ENCODE measurements at regions not wholly inside any gene's neighbourhood (a gene's known extent, or its start where the extent isn't known, plus 50 kb on each side); places are given as distances from the start of the nearest gene placed in this dataset.

DNA sequence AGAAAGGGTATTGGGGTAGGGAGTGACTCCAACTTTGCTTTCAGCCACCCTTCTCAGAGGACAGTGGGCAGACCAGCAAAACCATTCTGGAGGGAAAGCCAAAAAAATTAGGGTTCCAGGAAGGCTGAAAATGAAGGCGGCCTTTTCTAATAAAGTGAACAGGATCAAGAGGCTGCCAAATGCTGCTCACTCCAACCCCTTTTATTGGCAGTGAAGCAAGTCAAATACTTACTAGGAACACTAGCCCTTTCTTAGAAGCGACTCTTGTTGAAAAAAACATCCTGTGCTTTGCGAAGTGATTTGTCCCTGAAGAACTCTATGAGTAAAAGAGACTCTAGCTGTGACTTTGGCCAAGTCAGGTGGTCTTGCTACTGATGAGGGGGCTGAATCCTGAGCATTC, 83.6 kb upstream of the CYP1B1 start:
- no peak overlapping the region for H2AFZ ChIP-seq (ENCODE audit: low read length)
- no peak overlapping the region for H3K4me2 ChIP-seq (ENCODE audit: low read depth, low read length, poor library complexity, severe bottlenecking)
- H3K36me3 ChIP-seq (ENCODE audit: insufficient read depth, low read length) = no peaks in the 10 kb centered on the region
- no peaks in the 10 kb centered on the region for H3K9me3 ChIP-seq (ENCODE audit: insufficient read depth, low read depth, low read length)
- H3K79me2 ChIP-seq (ENCODE audit: insufficient read depth, low read length) = no peaks in the 10 kb centered on the region
- no peak for TF ChIP-seq CTCF (conservative IDR thresholded peaks at IDR 0.05; ENCODE audit: low read length)
- TF ChIP-seq EZH2phosphoT487 (IDR thresholded peaks at IDR 0.05; ENCODE audit: borderline replicate concordance) = no peak
- H4K20me1 ChIP-seq (ENCODE audit: insufficient read depth, low read length, poor library complexity, severe bottlenecking) = no peaks in the 10 kb centered on the region
- no peak overlapping the region for H3K4me3 ChIP-seq (ENCODE audit: low read length, poor library complexity, severe bottlenecking)
- H3K9me2 ChIP-seq (replicated peaks; ENCODE audit: low read depth, low read length) = no peaks in the 10 kb centered on the region
- H3K4me1 ChIP-seq (ENCODE audit: insufficient read depth, low read length, poor library complexity, severe bottlenecking) = no peaks in the 10 kb centered on the region
- peaks cover 6% of the 10 kb centered on the region for H3K27me3 ChIP-seq (ENCODE audit: insufficient read depth, low read length, poor library complexity, severe bottlenecking)
- no peaks in the 10 kb centered on the region for H3F3A ChIP-seq (ENCODE audit: low read depth)
- H3K9ac ChIP-seq (ENCODE audit: low read depth, low read length, poor library complexity, severe bottlenecking) = no peak overlapping the region

DNA sequence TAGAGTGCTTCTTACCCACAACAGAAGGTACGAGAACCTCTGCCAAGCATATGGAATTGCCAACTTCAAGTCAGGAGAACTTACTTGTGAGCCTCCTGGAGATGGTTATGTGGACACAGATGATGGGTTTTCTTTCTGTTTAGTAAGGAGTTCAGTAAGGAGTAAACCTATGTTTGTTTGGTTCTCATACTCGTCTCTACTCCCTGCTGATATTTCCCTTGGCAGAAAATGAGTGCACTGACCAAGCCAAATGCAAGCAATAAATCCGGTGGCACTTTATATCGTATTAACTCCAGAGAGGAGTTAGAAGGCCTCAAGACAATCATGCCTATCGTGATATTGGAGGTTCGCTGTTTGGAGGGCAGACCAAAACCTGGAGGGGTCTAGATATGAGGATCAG, 83.2 kb upstream of the CYP1B1 start:
- no peak overlapping the region for H3K4me3 ChIP-seq (ENCODE audit: low read length, poor library complexity, severe bottlenecking)
- no peaks in the 10 kb centered on the region for H3K9me3 ChIP-seq (ENCODE audit: insufficient read depth, low read depth, low read length)
- no peaks in the 10 kb centered on the region for H3K36me3 ChIP-seq (ENCODE audit: insufficient read depth, low read length)
- H3K9me2 ChIP-seq (replicated peaks; ENCODE audit: low read depth, low read length) = no peaks in the 10 kb centered on the region
- H3K27me3 ChIP-seq (ENCODE audit: insufficient read depth, low read length, poor library complexity, severe bottlenecking) = peaks cover 6% of the 10 kb centered on the region
- H3K4me2 ChIP-seq (ENCODE audit: low read depth, low read length, poor library complexity, severe bottlenecking) = no peak overlapping the region
- no peak for TF ChIP-seq EZH2phosphoT487 (IDR thresholded peaks at IDR 0.05; ENCODE audit: borderline replicate concordance)
- H3K9ac ChIP-seq (ENCODE audit: low read depth, low read length, poor library complexity, severe bottlenecking) = no peak overlapping the region
- no peaks in the 10 kb centered on the region for H4K20me1 ChIP-seq (ENCODE audit: insufficient read depth, low read length, poor library complexity, severe bottlenecking)
- no peaks in the 10 kb centered on the region for H3K4me1 ChIP-seq (ENCODE audit: insufficient read depth, low read length, poor library complexity, severe bottlenecking)
- H2AFZ ChIP-seq (ENCODE audit: low read length) = no peak overlapping the region
- no peaks in the 10 kb centered on the region for H3F3A ChIP-seq (ENCODE audit: low read depth)
- no peaks in the 10 kb centered on the region for H3K79me2 ChIP-seq (ENCODE audit: insufficient read depth, low read length)

DNA sequence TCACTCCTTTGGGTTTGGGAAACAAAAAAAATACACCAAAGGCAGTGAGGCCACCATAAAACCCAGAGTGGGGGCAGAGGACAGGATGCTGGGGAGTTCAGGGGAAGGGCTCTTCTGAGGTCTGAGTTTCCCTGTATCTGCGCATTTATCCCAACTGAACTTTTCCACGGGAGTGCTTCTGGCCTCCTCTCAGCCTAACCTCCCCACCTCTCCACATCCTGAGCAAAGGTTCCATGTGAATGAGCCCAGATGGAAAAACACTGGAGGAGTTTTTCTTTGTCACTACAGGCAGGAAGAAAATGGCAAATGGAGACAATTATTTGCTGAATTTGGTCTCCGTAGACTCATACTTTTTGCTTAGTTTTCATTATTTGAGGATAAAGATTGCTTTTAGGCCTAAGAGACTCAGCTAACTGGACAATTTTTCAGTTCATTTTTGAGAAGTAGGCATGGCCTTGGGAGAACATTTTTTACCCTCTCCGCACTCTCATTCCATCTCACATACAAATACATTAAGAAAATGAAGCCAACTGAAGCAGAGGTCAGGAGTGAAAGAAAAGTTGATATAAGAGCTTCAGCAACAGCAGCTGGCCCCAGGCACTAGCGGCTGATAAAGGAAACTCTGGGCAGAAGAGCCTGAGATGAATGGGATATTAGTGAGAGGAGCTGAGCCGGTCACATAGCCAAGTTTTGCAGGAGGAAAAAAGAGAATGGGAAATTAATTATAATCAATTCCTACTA, 82.6 kb upstream of the CYP1B1 start:
- Histone ChIP-seq H3K9ac (ENCODE audit: low read depth, low read length, poor library complexity, severe bottlenecking) (no peak overlapping the region), H3K4me3 (ENCODE audit: low read length, poor library complexity, severe bottlenecking) (no peak overlapping the region), H2AFZ (ENCODE audit: low read length) (no peak overlapping the region), H3K4me2 (ENCODE audit: low read depth, low read length, poor library complexity, severe bottlenecking) (no peak overlapping the region), H3K9me3 (ENCODE audit: insufficient read depth, low read depth, low read length) (no peaks in the 10 kb centered on the region), H3K36me3 (ENCODE audit: insufficient read depth, low read length) (no peaks in the 10 kb centered on the region), H4K20me1 (ENCODE audit: insufficient read depth, low read length, poor library complexity, severe bottlenecking) (no peaks in the 10 kb centered on the region), H3K27me3 (ENCODE audit: insufficient read depth, low read length, poor library complexity, severe bottlenecking) (peaks cover 6% of the 10 kb centered on the region), H3F3A (ENCODE audit: low read depth) (no peaks in the 10 kb centered on the region), H3K4me1 (ENCODE audit: insufficient read depth, low read length, poor library complexity, severe bottlenecking) (no peaks in the 10 kb centered on the region), H3K79me2 (ENCODE audit: insufficient read depth, low read length) (no peaks in the 10 kb centered on the region), H3K9me2 (replicated peaks; ENCODE audit: low read depth, low read length) (no peaks in the 10 kb centered on the region)
- TF ChIP-seq CTCF (conservative IDR thresholded peaks at IDR 0.05; ENCODE audit: low read length) (no peak), EZH2phosphoT487 (IDR thresholded peaks at IDR 0.05; ENCODE audit: borderline replicate concordance) (no peak)

DNA sequence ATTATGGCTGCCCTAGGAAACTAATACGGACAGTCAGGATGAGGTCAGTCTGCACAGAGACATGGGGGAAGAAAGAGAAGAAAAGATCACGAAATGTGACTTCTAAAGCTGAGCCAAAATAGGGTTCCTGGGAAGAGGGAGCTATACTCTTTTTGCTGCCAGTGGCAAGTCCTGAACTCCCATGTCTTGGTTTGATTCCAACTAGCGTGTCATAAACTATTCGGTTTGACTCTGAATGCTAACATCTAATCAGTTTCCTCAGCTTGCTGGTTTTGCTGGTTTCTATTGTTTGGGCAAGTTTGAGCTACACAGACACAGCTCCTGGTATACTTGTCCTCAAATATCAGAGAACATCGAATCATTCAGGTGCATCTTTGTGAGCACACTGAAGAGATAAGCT, 80.5 kb upstream of the CYP1B1 start:
- Histone ChIP-seq H4K20me1 (ENCODE audit: insufficient read depth, low read length, poor library complexity, severe bottlenecking) (no peaks in the 10 kb centered on the region), H3F3A (ENCODE audit: low read depth) (no peaks in the 10 kb centered on the region), H3K79me2 (ENCODE audit: insufficient read depth, low read length) (no peaks in the 10 kb centered on the region), H3K9me2 (replicated peaks; ENCODE audit: low read depth, low read length) (no peaks in the 10 kb centered on the region), H3K9me3 (ENCODE audit: insufficient read depth, low read depth, low read length) (no peaks in the 10 kb centered on the region), H3K27me3 (ENCODE audit: insufficient read depth, low read length, poor library complexity, severe bottlenecking) (peaks cover 6% of the 10 kb centered on the region), H3K9ac (ENCODE audit: low read depth, low read length, poor library complexity, severe bottlenecking) (no peak overlapping the region), H3K36me3 (ENCODE audit: insufficient read depth, low read length) (no peaks in the 10 kb centered on the region), H2AFZ (ENCODE audit: low read length) (no peak overlapping the region), H3K4me1 (ENCODE audit: insufficient read depth, low read length, poor library complexity, severe bottlenecking) (no peaks in the 10 kb centered on the region), H3K4me3 (ENCODE audit: low read length, poor library complexity, severe bottlenecking) (no peak overlapping the region), H3K4me2 (ENCODE audit: low read depth, low read length, poor library complexity, severe bottlenecking) (no peak overlapping the region)
- TF ChIP-seq CTCF (conservative IDR thresholded peaks at IDR 0.05; ENCODE audit: low read length) = no peak
- TF ChIP-seq EZH2phosphoT487 (IDR thresholded peaks at IDR 0.05; ENCODE audit: borderline replicate concordance) = no peak

Data from Loucy (cell line).